IMR-90 (cell line): ENCODE measurements at regions not wholly inside any gene's neighbourhood (a gene's known extent, or its start where the extent isn't known, plus 50 kb on each side); places are given as distances from the start of the nearest gene placed in this dataset.

Experiments
- CEBPB ChIP-seq: IDR thresholded peaks from 2 replicates; pipeline ENCODE4 v1.6.1; 2012; ENCODE audit warnings: low read depth, low read length, improper control_type of control experiment
- CTCF ChIP-seq: conservative IDR thresholded peaks from 2 replicates; pipeline ENCODE4 v1.5.1; 2012; ENCODE audit warnings: mild to moderate bottlenecking, low read depth, low read length, improper control_type of control experiment
- POLR2A ChIP-seq: IDR thresholded peaks from 2 replicates; pipeline ENCODE4 v1.6.1; 2012; ENCODE audit warnings: mild to moderate bottlenecking, low read depth, low read length
- USF2 ChIP-seq: fragments of 150-350 bp; IDR thresholded peaks from 2 replicates; pipeline ENCODE4 v1.6.1; 2017; ENCODE audit warnings: mild to moderate bottlenecking, antibody characterized with exemption, low read length, low read depth

- TF ChIP-seq CTCF (no peak), POLR2A (no peak), CEBPB (no peak), USF2 (no peak)
Measured at GRCh38 chr2:224174521-224174920, 135.4 kb upstream of the SERPINE2 start.
